Tibial artery (tissue), 4 donors: ENCODE measurements at regions not wholly inside any gene's neighbourhood (a gene's known extent, or its start where the extent isn't known, plus 50 kb on each side); places are given as distances from the start of the nearest gene placed in this dataset.

Experiments
- DNase-seq, 2 donors: peaks; one replicate each; pipeline ENCODE4 v3.0.0-alpha.2; 2019
- H3K27ac ChIP-seq, 2 donors: fragments of 200-600 bp; sonication (generic) in 1 of 2; 1 replicate in 1 of 2; 2 replicates in 1 of 2; pipeline ENCODE4 v1.5.1; 2018 to 2019; ENCODE audit warnings: mild to moderate bottlenecking in 1 of 2
- H3K27me3 ChIP-seq, 2 donors: fragments of 200-600 bp; sonication (generic) in 1 of 2; one replicate each; pipeline versions ENCODE4 v1.5.1 to v1.6.0; 2016 to 2019
- H3K36me3 ChIP-seq, 3 donors: fragments of 200-600 bp; sonication (generic) in 2 of 3; one replicate each; pipeline ENCODE4 v1.5.1; 2016 to 2019; ENCODE audit warnings: mild to moderate bottlenecking in 2 of 3
- H3K4me1 ChIP-seq, 4 donors: fragments of 200-600 bp; sonication (generic) in 2 of 4; 1 replicate in 3 of 4; 2 replicates in 1 of 4; pipeline ENCODE4 v1.5.1; 2016 to 2019
- H3K4me3 ChIP-seq, 2 donors: fragments of 200-600 bp; sonication (generic) in 1 of 2; 1 replicate in 1 of 2; 2 replicates in 1 of 2; pipeline ENCODE4 v1.5.1; 2018 to 2019; ENCODE audit warnings: mild to moderate bottlenecking in 2 of 2
- H3K9me3 ChIP-seq, 3 donors: fragments of 200-600 bp; sonication (generic) in 1 of 3; one replicate each; pipeline ENCODE4 v1.5.1; 2016 to 2019
- intact Hi-C: fragments of 100-400 bp; cut with DNase I; formaldehyde crosslinking; loops from one replicate; pipeline ENCODE4 v1.15.0; 2023; ENCODE audit warnings: low total_unique reads
- TF ChIP-seq, protein P1 (sequence below), 2 experiments: fragments of 200-600 bp in 1 of 2; fragments of 450-650 bp in 1 of 2; IDR thresholded peaks; one replicate each; pipeline ENCODE4 v1.5.1; 2017 to 2019; ENCODE audit warnings: antibody characterized with exemption in 2 of 2, mild to moderate bottlenecking in 1 of 2, moderate library complexity in 1 of 2

- Histone ChIP-seq H3K27me3 (no peaks in the 10 kb centered on the region), H3K4me1 (peaks cover 0 to 16% (median 0%) of the 10 kb centered on the region in 4 donors), H3K4me3 (no peak overlapping the region), H3K27ac (no peak overlapping the region), H3K9me3 (no peaks in the 10 kb centered on the region), H3K36me3 (peaks cover 0 to 2% (median 0%) of the 10 kb centered on the region in 3 donors)
- no peak for DNase-seq
- TF ChIP-seq, protein P1, sequence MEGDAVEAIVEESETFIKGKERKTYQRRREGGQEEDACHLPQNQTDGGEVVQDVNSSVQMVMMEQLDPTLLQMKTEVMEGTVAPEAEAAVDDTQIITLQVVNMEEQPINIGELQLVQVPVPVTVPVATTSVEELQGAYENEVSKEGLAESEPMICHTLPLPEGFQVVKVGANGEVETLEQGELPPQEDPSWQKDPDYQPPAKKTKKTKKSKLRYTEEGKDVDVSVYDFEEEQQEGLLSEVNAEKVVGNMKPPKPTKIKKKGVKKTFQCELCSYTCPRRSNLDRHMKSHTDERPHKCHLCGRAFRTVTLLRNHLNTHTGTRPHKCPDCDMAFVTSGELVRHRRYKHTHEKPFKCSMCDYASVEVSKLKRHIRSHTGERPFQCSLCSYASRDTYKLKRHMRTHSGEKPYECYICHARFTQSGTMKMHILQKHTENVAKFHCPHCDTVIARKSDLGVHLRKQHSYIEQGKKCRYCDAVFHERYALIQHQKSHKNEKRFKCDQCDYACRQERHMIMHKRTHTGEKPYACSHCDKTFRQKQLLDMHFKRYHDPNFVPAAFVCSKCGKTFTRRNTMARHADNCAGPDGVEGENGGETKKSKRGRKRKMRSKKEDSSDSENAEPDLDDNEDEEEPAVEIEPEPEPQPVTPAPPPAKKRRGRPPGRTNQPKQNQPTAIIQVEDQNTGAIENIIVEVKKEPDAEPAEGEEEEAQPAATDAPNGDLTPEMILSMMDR (IDR thresholded peaks at IDR 0.05), result no peak
- intact Hi-C loops, result loop anchor here (10.0 kb wide), 1 partner anchor 201 kb away; no protein-coding TSS in a partner anchor
Observed at GRCh38 chr3:124354150-124354549, 362.2 kb upstream of the ROPN1 start.

DNA sequence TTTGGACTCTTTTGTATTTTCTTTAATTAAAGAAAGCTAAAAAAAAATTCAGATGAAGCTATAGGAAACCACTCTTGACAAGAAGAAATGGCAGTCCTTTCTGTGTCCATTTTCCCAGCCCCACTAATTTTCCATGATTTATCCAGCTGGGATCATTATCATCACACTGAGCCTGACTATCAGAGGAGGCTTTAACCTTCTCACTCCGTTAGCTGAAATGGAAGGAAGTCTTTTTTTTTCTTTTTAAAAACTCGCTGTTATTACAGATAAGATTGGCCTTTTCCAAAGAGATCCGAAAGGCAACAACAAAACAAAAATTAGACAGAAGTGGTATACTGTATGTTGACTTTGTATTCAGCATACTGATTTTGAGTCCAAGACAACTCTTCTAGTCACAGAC is 366.2 kb upstream of the ROPN1 start:
- no peaks in the 10 kb centered on the region for H3K27me3 ChIP-seq
- H3K4me3 ChIP-seq, result no peak overlapping the region
- H3K27ac ChIP-seq, result no peak overlapping the region
- no peaks in the 10 kb centered on the region for H3K4me1 ChIP-seq
- H3K36me3 ChIP-seq, result peaks cover 0 to 9% (median 0%) of the 10 kb centered on the region in 3 donors
- TF ChIP-seq, protein P1 (IDR thresholded peaks at IDR 0.05), result no peak
- H3K9me3 ChIP-seq, result no peaks in the 10 kb centered on the region
- no peak for DNase-seq
- intact Hi-C loops, result loop anchor here (10.0 kb wide), 1 partner anchor 197 kb away; no protein-coding TSS in a partner anchor

- peaks cover 0 to 9% (median 0%) of the 10 kb centered on the region in 3 donors for H3K36me3 ChIP-seq
- intact Hi-C loops, result no loop called here
Observed at GRCh38 chr3:124360155-124360554, 368.2 kb upstream of the ROPN1 start.

GRCh38 chr3:124360563-124360962 is 368.6 kb upstream of the ROPN1 start:
- H3K9me3 ChIP-seq, result no peaks in the 10 kb centered on the region
- DNase-seq, result no peak
- H3K27ac ChIP-seq, result no peak overlapping the region
- intact Hi-C loops, result no loop called here
- peaks cover 0 to 9% (median 0%) of the 10 kb centered on the region in 3 donors for H3K36me3 ChIP-seq
- H3K27me3 ChIP-seq, result no peaks in the 10 kb centered on the region
- H3K4me3 ChIP-seq, result no peak overlapping the region
- TF ChIP-seq, protein P1 (IDR thresholded peaks at IDR 0.05), result no peak
- no peaks in the 10 kb centered on the region for H3K4me1 ChIP-seq

More at GRCh38 chr3:124360155-124360554, 368.2 kb upstream of the ROPN1 start:
- TF ChIP-seq, protein P1 (IDR thresholded peaks at IDR 0.05), result no peak
- Histone ChIP-seq H3K27me3 (no peaks in the 10 kb centered on the region), H3K4me3 (no peak overlapping the region), H3K4me1 (no peaks in the 10 kb centered on the region), H3K27ac (no peak overlapping the region), H3K9me3 (no peaks in the 10 kb centered on the region)
- DNase-seq, result no peak

DNA sequence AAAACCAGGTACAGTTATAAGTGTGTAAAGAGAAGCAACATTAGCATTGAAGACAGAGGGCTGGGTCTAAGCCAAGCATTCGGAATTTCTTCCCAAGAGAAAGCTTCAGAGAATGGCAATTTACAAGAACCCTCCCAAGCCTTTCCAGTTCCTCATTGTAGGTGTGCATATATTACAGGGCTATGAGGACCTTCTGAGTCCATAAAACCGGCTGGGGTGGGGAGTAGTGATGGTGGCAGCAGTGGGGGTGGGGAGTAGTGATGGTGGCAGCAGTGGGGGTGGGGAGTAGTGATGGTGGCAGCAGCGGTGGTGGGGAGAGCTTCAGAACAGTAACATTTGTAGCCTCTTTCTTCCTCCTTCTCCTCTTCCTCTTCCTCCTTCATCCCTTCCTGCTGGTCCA is 368.7 kb upstream of the UMPS start:
- intact Hi-C loops, result no loop called here
- Histone ChIP-seq H3K36me3 (peaks cover 0 to 9% (median 0%) of the 10 kb centered on the region in 3 donors), H3K4me3 (no peak overlapping the region), H3K4me1 (no peaks in the 10 kb centered on the region), H3K27me3 (no peaks in the 10 kb centered on the region), H3K27ac (no peak overlapping the region), H3K9me3 (no peaks in the 10 kb centered on the region)
- no peak for DNase-seq
- TF ChIP-seq, protein P1 (IDR thresholded peaks at IDR 0.05), result no peak

GRCh38 chr3:124362455-124362854 is 367.8 kb upstream of the UMPS start:
- no peak for DNase-seq
- Histone ChIP-seq H3K4me3 (no peak overlapping the region), H3K27ac (no peak overlapping the region), H3K4me1 (no peaks in the 10 kb centered on the region), H3K27me3 (no peaks in the 10 kb centered on the region), H3K9me3 (no peaks in the 10 kb centered on the region), H3K36me3 (peaks cover 0 to 9% (median 0%) of the 10 kb centered on the region in 3 donors)
- TF ChIP-seq, protein P1 (IDR thresholded peaks at IDR 0.05), result no peak
- intact Hi-C loops, result no loop called here
